Spinal cord (tissue), 9 donors: ENCODE measurements at regions not wholly inside any gene's neighbourhood (a gene's known extent, or its start where the extent isn't known, plus 50 kb on each side); places are given as distances from the start of the nearest gene placed in this dataset.
"Not testable (repeated sequence)": the region's sequence is repeated elsewhere in the genome, so short reads cannot be mapped to it uniquely, and the experiment has no call there.

Experiments
- DNase-seq, 6 donors: peaks; one replicate each; pipeline versions ENCODE4 v3.0.0 to v3.0.0-alpha.2; 2013 to 2015; ENCODE audit warnings: low spot score in 6 of 6, low read depth in 4 of 6
- H3K27ac ChIP-seq: one replicate; pipeline ENCODE4 v1.5.1; 2013; ENCODE audit warnings: low read depth, low read length, control low read depth
- H3K27me3 ChIP-seq: one replicate; pipeline ENCODE4 v1.6.1; 2013; ENCODE audit warnings: low read length; ENCODE audit not compliant: control insufficient read depth, insufficient read depth
- H3K36me3 ChIP-seq: one replicate; pipeline ENCODE4 v1.6.1; 2013; ENCODE audit warnings: low read length; ENCODE audit not compliant: control insufficient read depth, insufficient read depth
- H3K4me1 ChIP-seq: one replicate; pipeline ENCODE4 v1.6.1; 2013; ENCODE audit warnings: low read length; ENCODE audit not compliant: control insufficient read depth, insufficient read depth
- H3K4me3 ChIP-seq: one replicate; pipeline ENCODE4 v1.5.1; 2013; ENCODE audit warnings: low read depth, low read length, control low read depth
- H3K9me3 ChIP-seq: one replicate; pipeline ENCODE4 v1.6.1; 2013; ENCODE audit warnings: low read length; ENCODE audit not compliant: control insufficient read depth, insufficient read depth
- WGBS: methylation state at CpG from one replicate; pipeline ENCODE4 v1.1.5; 2013; ENCODE audit warnings: missing lambda C conversion rate; ENCODE audit not compliant: insufficient coverage; 5-methylcytosine and 5-hydroxymethylcytosine counted together
- donor health status: healthy.

DNA sequence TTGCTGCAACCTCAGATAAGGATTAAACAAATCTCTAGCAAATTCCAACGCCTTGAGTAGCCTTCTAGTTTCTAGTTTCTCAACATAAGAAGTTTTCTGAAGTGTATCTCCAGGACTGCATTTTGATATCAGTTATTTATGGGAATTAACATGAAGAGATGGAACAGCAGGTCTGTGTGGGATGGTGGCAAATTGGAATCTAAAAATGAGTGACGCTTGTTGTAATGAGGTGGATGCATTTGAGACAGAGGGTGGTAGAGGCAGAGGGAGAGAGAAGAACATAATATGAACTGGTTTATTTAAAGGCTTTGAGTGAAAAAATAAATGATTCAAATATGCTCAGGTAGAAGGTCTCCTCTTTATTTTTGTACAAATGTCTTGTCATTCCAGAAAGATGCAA lies 446.8 kb upstream of the GCFC2 start:
- Histone ChIP-seq H3K27me3 (no peaks in the 10 kb centered on the region), H3K36me3 (no peaks in the 10 kb centered on the region), H3K4me1 (no peaks in the 10 kb centered on the region), H3K27ac (no peak overlapping the region), H3K4me3 (no peak overlapping the region), H3K9me3 (no peaks in the 10 kb centered on the region)
- WGBS, result 100% methylated on average over 1 of the region's 2 CpGs
- DNase-seq, result peak in 1 of 6 donors; percentile 36

DNA sequence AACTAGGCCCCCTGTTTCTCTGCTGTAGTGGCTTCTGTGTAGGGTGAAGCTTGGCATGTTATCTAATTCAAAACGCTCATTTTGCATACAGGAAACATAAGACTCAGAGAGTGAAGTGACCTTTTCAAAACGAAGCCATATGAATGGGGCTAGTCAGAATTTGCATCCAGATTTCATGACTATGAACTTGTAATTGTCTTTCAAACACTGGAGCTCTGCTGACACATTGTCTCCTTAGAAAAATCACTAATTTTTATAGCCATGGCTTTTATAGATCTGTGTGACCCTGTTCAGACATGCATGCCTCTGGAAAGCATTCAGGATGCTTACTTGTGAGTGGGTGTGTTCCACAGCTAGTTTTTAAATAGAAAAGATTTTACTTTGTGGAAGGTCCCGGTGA lies 444.3 kb upstream of the GCFC2 start:
- DNase-seq, result no peak
- Histone ChIP-seq H3K4me3 (no peak overlapping the region), H3K27ac (no peak overlapping the region), H3K36me3 (no peaks in the 10 kb centered on the region), H3K9me3 (no peaks in the 10 kb centered on the region), H3K27me3 (no peaks in the 10 kb centered on the region), H3K4me1 (no peaks in the 10 kb centered on the region)
- 47% methylated on average over 2 of the region's 3 CpGs for WGBS

DNA sequence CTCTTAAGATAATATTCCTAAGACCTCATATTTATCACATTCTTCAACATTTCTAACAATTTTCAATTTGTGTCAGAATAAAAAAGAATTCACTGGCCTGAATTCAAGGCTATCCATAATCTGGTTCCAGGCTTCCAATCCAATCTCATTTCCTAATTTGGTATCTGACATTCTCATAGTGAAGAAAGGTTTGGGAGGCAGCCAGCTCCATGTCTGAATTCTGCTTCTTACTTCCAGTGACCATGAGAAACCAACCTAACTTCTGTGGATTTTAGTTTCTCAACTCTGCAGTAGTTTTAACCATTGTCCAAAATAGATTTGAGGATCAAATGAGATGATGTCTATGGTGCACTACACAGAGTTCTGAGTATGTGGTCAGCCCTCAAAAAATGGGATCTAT lies 439.1 kb upstream of the GCFC2 start:
- Histone ChIP-seq H3K4me1 (no peaks in the 10 kb centered on the region), H3K9me3 (peaks cover 3% of the 10 kb centered on the region), H3K27ac (no peak overlapping the region), H3K36me3 (no peaks in the 10 kb centered on the region), H3K4me3 (no peak overlapping the region), H3K27me3 (no peaks in the 10 kb centered on the region)
- no peak for DNase-seq

DNA sequence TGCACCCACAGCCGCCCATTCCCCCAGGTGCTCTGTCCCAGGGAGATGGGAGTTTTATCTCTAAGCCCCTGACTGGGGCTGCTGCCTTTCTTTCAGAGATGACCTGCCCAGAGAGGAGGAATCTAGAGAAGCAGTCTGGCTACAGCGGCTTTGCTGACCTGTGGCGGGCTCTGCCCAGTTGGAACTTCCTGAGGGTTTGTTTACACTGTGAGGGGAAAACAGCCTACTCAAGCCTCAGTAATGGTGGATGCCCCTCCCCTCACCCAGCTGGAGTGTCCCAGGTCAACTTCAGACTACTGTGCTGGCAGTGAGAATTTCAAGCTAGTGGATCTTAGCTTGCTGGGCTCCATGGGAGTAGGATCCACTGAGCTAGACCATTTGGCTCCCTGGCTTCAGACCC lies 428.6 kb upstream of the GCFC2 start:
- H3K36me3 ChIP-seq, H3K4me1 ChIP-seq, H3K4me3 ChIP-seq, H3K27me3 ChIP-seq, H3K9me3 ChIP-seq, H3K27ac ChIP-seq, DNase-seq: not testable (repeated sequence)
- WGBS, result 86% methylated on average over 1 of the region's 3 CpGs

DNA sequence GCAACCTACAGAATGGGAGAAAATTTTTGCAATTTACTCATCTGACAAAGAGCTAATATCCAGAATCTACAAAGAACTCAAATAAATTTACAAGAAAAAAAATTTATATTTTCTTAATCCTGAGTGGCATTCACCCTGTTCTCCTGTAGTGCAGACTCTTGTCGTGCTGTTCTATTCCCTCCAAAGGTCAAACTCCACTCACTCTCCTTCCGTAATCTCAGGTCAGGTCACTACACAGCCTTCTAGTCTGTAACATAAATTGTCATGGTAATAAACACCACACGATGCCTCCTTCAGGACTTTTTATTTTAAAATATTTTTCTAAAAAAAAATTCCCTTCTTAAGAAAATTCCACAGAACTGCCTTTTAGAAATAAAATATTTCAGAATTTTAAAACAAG lies 417.9 kb upstream of the GCFC2 start:
- Histone ChIP-seq H3K4me1 (no peaks in the 10 kb centered on the region), H3K4me3 (no peak overlapping the region), H3K27me3 (no peaks in the 10 kb centered on the region), H3K27ac (no peak overlapping the region), H3K36me3 (no peaks in the 10 kb centered on the region), H3K9me3 (no peaks in the 10 kb centered on the region)
- DNase-seq, result no peak
- 65% methylated on average over 2 of the region's 3 CpGs for WGBS

DNA sequence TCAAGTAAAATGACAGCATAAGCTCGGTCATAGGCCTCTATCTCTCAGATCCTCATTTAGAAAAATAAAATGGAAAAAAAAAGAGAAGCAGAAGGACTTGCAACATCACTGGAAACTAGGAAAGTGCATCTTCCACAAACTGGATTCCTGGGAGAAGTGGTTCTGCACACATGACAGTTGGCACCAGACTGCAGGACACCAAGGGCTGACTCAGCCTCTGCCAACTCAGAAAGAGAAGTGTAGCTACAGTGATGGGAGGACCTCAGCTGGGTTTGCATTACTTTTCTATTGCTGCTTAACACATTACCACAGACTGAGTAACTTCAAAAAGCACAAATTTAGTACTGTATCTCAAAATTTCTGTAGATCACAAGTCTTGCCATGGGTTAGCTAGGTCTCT lies 409.5 kb upstream of the GCFC2 start:
- WGBS, result no CpG with 5 or more reads among the region's 1 CpG
- Histone ChIP-seq H3K4me3 (no peak overlapping the region), H3K9me3 (no peaks in the 10 kb centered on the region), H3K27me3 (no peaks in the 10 kb centered on the region), H3K27ac (no peak overlapping the region), H3K36me3 (no peaks in the 10 kb centered on the region), H3K4me1 (no peaks in the 10 kb centered on the region)
- DNase-seq, result no peak

DNA sequence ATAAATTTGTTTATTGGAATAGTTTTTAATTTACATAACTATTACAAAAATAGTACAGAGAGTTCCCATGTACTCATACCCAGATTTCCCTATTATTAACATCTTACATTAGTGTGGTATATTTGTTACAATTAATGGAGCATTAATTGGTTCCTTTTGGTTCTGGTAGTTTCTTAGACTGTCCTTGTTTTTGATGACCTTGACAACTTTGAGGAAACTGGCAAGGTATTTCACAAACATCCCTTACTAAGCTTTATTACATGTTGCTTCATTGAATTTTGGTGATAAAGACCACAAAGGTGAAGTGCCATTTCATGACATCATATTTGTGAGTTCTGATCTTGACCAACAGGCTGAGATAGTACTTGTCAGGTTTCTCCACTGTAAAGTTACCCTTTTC lies 379.0 kb upstream of the GCFC2 start:
- Histone ChIP-seq H3K9me3 (no peaks in the 10 kb centered on the region), H3K4me1 (no peaks in the 10 kb centered on the region), H3K36me3 (no peaks in the 10 kb centered on the region), H3K4me3 (no peak overlapping the region), H3K27me3 (no peaks in the 10 kb centered on the region), H3K27ac (no peak overlapping the region)
- DNase-seq, result no peak

DNA sequence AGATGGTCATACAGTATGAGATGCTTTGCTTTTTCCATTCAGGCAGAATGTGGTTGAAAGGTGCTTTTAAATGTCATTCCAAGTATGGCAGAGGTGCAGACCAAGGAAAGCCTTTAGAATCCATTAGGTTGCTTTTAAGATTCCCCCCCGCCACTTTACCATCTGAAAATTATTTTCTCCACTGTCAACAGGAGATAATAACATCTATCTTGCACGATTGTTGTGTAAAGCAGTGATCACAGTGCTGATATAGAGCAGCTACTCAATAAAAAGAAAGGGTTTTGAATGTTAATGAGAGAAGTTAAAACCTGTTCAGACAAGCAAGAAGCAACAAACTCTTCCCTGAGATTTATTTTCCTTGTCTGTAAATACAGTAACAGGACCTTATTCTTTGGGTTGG lies 372.5 kb upstream of the GCFC2 start:
- no CpG with 5 or more reads among the region's 2 CpGs for WGBS
- no peaks in the 10 kb centered on the region for H3K27me3 ChIP-seq
- no peak for DNase-seq
- H3K4me3 ChIP-seq, result no peak overlapping the region
- H3K4me1 ChIP-seq, result no peaks in the 10 kb centered on the region
- no peaks in the 10 kb centered on the region for H3K9me3 ChIP-seq
- H3K27ac ChIP-seq, result no peak overlapping the region
- H3K36me3 ChIP-seq, result no peaks in the 10 kb centered on the region

DNA sequence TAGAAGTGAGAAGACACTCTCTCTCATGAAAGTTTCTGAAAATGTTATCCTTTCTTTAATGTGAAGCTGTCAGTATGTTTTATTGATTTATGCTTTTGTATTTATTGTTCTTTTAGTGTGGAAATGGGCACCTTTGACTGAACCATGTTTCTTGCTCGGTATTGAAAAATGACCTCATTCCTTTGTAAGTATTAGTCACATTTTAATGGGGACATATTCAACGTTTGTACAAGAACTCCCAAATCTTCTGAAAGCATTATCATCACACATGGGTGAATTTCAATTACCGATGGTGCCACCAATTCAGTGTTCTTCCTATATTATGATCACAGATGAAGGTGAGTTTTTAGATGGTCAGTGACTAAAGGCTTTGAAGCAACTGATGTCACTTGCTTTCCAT lies 371.8 kb upstream of the GCFC2 start:
- no peak overlapping the region for H3K4me3 ChIP-seq
- no peaks in the 10 kb centered on the region for H3K36me3 ChIP-seq
- H3K27me3 ChIP-seq, result no peaks in the 10 kb centered on the region
- H3K4me1 ChIP-seq, result no peaks in the 10 kb centered on the region
- DNase-seq, result no peak
- H3K9me3 ChIP-seq, result no peaks in the 10 kb centered on the region
- H3K27ac ChIP-seq, result no peak overlapping the region
- no CpG with 5 or more reads among the region's 3 CpGs for WGBS

DNA sequence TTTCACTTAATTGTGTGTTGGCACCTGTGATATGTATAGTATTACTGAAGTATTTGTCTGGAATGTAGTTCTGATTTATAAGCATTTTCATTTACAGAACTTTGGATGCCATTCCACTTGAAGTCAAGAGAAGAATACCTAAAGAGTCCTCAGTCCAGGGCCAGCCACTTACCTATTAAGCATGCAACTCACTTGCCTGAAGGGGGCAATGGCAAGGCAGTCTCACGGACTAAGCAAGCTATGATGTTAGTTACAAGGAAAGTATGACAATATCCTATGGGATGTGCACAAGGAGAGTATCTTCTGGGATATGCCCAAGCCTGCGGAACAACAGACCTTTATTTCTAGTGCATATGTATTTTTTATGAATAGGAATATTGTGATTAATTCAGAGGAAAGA lies 369.4 kb upstream of the GCFC2 start:
- Histone ChIP-seq H3K27ac (no peak overlapping the region), H3K4me1 (no peaks in the 10 kb centered on the region), H3K27me3 (no peaks in the 10 kb centered on the region), H3K4me3 (no peak overlapping the region), H3K9me3 (no peaks in the 10 kb centered on the region), H3K36me3 (no peaks in the 10 kb centered on the region)
- WGBS, result no CpG with 5 or more reads among the region's 2 CpGs
- DNase-seq, result no peak

DNA sequence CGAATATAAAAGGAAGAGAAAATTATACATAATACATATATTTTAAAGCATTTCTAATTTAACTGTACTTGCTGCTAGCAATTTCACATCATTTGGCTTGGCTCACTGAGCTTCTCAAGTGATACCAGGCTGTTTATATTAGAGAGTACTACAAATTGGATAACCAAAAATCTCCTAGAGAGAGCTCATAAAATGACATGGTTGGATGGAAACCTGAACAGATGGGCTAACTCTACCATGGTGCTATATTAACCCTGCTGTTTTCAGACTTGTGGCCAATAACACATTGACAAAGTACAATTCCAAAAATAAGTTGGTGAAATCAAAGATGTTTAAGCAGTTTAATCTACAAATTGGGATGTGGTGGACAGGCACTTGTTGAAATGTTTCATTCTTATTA lies 364.4 kb upstream of the GCFC2 start:
- Histone ChIP-seq H3K4me1 (no peaks in the 10 kb centered on the region), H3K4me3 (no peak overlapping the region), H3K36me3 (no peaks in the 10 kb centered on the region), H3K9me3 (peaks cover 2% of the 10 kb centered on the region), H3K27me3 (no peaks in the 10 kb centered on the region), H3K27ac (no peak overlapping the region)
- WGBS, result no CpG with 5 or more reads among the region's 1 CpG
- DNase-seq, result peak in 2 of 6 donors; percentile 44 to 86
